ENCODE measurements at regions not wholly inside any gene's neighbourhood (a gene's known extent, or its start where the extent isn't known, plus 50 kb on each side); places are given as distances from the start of the nearest gene placed in this dataset.

DNA sequence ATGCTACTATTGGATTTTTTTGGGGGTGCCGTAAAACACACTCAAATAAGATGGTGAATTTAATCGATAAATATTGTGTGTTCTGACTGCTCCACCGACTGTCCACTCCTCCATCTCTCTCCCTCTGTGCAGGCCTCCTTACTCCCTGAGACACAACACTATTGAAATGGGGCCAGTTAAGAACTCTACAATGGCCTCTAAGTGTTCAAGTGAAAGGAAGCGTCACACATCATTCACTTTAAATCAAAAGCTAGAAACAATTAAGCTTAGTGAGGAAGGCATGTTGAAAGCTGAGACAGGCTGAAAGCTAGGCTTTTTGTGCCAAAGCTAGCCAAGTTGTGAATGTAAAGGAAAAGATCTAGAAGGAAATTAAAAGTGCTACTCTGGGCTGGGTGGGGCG, 156.7 kb downstream of the CTTN start:
- H3K9me3 ChIP-seq (ENCODE audit: control insufficient read depth in 4 of 4, low read length in 3 of 4): no peaks in the 10 kb centered on the region
- H3K4me3 ChIP-seq (ENCODE audit: low read depth in 1 of 3, low read length in 3 of 3): no peak overlapping the region
- H3K27me3 ChIP-seq (ENCODE audit: control insufficient read depth in 4 of 4, insufficient read depth in 4 of 4, low read length in 3 of 4): no peaks in the 10 kb centered on the region
- no peak overlapping the region for H3K27ac ChIP-seq (ENCODE audit: low read depth in 1 of 2, low read length in 2 of 2)
- no peak for DNase-seq (ENCODE audit: low spot score)
- H3K9ac ChIP-seq (ENCODE audit: low read depth in 1 of 2, low read length in 2 of 2): no peak overlapping the region
- WGBS: 94% methylated on average over 5 of the region's 5 CpGs
- no peaks in the 10 kb centered on the region for H3K36me3 ChIP-seq (ENCODE audit: control insufficient read depth in 4 of 4, insufficient read depth in 3 of 4, low read depth in 1 of 4, low read length in 3 of 4)
- TF ChIP-seq TAF1 (conservative IDR thresholded peaks at IDR 0.05): no peak
- TF ChIP-seq, protein P1, sequence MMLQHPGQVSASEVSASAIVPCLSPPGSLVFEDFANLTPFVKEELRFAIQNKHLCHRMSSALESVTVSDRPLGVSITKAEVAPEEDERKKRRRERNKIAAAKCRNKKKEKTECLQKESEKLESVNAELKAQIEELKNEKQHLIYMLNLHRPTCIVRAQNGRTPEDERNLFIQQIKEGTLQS (IDR thresholded peaks at IDR 0.05): no peak
- no peak for TF ChIP-seq RAD21 (IDR thresholded peaks at IDR 0.05)
- no peak for TF ChIP-seq YY1 (IDR thresholded peaks at IDR 0.05)
- TF ChIP-seq, protein P2, sequence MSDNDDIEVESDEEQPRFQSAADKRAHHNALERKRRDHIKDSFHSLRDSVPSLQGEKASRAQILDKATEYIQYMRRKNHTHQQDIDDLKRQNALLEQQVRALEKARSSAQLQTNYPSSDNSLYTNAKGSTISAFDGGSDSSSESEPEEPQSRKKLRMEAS (IDR thresholded peaks at IDR 0.05): no peak
- no peak for TF ChIP-seq HNF4A (conservative IDR thresholded peaks at IDR 0.05)
- TF ChIP-seq FOXA1 (IDR thresholded peaks at IDR 0.05): no peak
- TF ChIP-seq SP1 (IDR thresholded peaks at IDR 0.05): no peak
- TF ChIP-seq FOXA2 (IDR thresholded peaks at IDR 0.05): no peak
- TF ChIP-seq GABPA (IDR thresholded peaks at IDR 0.05 in 1 of 2, conservative IDR thresholded peaks at IDR 0.05 in 1 of 2): no peak
- no peak for TF ChIP-seq CTCF (IDR thresholded peaks at IDR 0.05; ENCODE audit: low read depth, low read length, missing input control)
- no peak for TF ChIP-seq RXRA (IDR thresholded peaks at IDR 0.05)
- TF ChIP-seq NR2F2 (IDR thresholded peaks at IDR 0.05): no peak
- TF ChIP-seq HNF4G (IDR thresholded peaks at IDR 0.05): no peak
- no peak for TF ChIP-seq EGR1 (IDR thresholded peaks at IDR 0.05; ENCODE audit: low read depth in 2 of 2)
- TF ChIP-seq REST (IDR thresholded peaks at IDR 0.05): no peak
- TF ChIP-seq, protein P3, sequence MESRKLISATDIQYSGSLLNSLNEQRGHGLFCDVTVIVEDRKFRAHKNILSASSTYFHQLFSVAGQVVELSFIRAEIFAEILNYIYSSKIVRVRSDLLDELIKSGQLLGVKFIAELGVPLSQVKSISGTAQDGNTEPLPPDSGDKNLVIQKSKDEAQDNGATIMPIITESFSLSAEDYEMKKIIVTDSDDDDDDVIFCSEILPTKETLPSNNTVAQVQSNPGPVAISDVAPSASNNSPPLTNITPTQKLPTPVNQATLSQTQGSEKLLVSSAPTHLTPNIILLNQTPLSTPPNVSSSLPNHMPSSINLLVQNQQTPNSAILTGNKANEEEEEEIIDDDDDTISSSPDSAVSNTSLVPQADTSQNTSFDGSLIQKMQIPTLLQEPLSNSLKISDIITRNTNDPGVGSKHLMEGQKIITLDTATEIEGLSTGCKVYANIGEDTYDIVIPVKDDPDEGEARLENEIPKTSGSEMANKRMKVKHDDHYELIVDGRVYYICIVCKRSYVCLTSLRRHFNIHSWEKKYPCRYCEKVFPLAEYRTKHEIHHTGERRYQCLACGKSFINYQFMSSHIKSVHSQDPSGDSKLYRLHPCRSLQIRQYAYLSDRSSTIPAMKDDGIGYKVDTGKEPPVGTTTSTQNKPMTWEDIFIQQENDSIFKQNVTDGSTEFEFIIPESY (IDR thresholded peaks at IDR 0.05): no peak
- H3K4me1 ChIP-seq (ENCODE audit: control insufficient read depth in 4 of 4, insufficient read depth in 4 of 4, low read length in 3 of 4): no peaks in the 10 kb centered on the region

All from liver (tissue), 8 donors.